T47D (cell line): ENCODE measurements at regions not wholly inside any gene's neighbourhood (a gene's known extent, or its start where the extent isn't known, plus 50 kb on each side); places are given as distances from the start of the nearest gene placed in this dataset.

ENCODE experiments used
- DNase-seq, 2 experiments: peaks; one replicate each; pipeline versions ENCODE4 v3.0.0 to v3.0.0-alpha.2; 2011 to 2012; ENCODE audit warnings: low read depth in 1 of 2, low spot score in 1 of 2
- JUND ChIP-seq: IDR thresholded peaks from 2 replicates; pipeline ENCODE4 v1.6.1; 2012; ENCODE audit warnings: low read depth
- in situ Hi-C: cut with HindIII; loops from 2 replicates; pipeline ENCODE4 v1.10.0; 2016; ENCODE audit warnings: low sequenced_read_pairs, low pct_unique_long_range_greater_than_20kb

DNA sequence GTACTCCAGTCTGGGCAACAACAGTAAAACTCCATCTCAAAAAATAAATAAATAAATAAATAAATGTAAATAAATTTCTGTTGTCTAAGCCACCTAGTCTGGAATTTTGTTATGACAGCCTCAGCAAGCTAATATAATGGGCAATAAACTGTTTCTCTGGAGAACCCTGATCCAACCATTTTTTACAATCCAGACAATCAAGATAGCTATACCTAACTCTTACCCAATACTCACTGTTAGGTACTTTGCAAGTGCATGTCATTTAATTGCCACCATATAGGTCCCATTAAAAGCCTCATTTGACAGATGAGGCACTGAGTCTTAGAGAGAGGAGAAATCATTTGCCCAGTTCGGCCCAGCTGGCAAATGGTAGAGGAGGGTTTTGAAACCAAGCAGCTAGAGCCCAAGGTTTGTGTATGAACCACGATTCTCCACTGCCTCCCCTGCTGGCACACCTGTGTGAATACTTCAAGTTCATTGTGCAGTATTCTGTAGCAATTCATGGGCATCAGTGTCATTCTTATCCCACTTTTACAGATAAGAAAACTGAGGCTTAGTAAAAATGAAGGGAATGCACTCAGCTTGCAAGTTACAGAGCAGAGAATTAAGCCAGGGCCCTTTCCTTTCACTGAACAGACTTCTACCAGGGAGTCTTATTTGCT is 107.0 kb upstream of the UBE2E1 start:
- DNase-seq = peak; percentile 29 to 33
- TF ChIP-seq JUND = no peak
- in situ Hi-C loops = no loop called here

DNA sequence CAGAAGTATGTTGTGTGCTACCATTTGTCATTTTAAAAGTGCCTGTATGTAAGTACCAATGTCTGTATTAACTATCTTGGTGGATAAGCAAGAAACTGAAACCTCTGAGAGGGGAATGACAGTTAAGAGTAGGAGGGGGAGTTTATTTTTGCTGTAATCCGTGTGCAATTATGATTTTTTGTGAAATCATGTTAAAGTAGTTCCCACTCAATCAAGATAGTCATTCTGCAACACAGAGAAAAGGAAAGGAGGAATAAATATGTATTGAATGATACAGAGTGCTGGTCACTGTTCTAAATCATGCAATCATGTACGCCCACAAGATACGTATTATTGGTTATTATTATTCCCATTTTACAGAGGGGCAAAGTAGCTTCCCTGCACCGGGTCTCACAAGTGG is 105.1 kb upstream of the UBE2E1 start:
- in situ Hi-C loops = no loop called here
- TF ChIP-seq JUND = no peak
- no peak for DNase-seq

DNA sequence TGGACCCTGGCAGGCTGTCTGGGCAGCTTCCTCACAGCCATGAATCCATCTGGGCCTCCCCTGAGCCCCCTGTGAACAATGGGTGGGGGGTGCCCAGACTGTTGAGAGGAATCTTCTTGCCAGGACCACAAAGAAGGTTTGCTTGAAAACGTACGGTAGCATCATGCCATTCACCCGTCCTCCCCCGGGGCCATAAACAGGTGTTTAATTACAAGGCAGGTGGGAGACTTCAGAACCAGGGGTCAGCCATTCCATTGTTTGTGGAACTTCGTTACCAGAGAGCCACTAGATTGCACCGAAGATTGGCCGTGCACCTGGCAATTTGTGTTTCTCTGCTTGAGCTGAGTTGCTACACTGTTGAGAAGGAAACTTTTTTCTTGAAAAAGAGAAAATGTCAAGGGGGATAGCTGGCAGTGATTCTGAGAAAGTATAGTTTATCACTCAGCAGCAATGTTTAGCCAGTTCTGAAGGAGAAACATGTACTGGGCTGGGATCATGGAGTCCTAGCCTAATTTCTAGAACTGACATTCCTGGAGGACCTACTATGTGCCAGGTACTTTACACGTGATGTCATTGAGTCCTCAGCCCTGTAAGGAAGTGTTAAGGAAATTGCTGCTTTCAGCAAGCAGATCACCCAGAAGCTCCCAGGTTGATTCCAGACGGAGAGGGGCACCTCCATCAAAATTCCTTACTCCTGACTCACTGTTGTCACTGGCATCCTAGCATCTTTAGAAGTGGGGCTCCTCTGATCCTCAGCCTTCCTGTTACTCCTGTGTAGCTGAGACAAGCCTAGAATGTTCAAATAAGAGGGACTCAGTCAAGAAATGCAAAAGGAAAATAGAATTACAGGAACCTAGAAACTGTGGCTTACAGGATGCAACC is 103.8 kb upstream of the UBE2E1 start:
- peak in 1 of 2 experiments; percentile 22 for DNase-seq
- in situ Hi-C loops = no loop called here
- TF ChIP-seq JUND = no peak

DNA sequence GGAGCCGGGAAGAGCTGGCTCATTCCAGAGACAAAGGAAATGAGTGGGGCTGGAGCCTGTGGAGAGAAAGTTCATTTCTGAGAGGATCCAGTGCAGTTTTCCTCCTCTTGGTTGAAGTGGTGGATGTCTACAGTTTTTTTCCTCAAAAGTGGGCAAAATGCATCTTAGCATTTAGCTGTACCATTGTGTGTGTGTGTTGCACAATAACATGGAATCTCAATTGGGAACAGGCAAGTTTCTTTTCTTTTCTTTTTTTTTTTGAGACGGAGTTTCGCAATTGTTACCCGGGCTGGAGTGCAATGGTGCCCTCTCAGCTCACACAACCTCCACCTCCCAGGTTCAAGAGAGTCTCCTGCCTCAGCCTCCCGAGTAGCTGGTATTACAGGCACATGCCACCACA is 101.5 kb upstream of the UBE2E1 start:
- no peak for TF ChIP-seq JUND
- in situ Hi-C loops = no loop called here
- DNase-seq = no peak

DNA sequence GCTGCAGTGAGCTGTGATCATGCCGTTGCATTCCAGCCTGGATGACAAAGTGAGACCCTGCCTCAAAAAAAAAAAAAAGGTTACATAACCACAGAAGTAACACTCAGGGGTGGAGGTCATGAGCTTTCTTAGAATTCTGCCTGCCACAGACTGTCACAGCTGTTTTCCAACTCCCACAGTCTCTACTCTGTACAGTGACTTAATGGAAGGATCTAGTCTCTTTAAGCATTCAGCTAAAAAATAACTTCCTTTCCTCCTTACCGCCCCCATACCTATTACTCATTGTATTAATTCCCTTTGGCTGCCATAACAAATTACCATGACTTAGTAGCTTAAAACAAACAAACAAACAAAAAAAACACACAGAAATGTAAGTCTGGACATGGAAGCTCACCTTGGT is 99.6 kb upstream of the UBE2E1 start:
- no peak for DNase-seq
- in situ Hi-C loops = no loop called here
- no peak for TF ChIP-seq JUND

DNA sequence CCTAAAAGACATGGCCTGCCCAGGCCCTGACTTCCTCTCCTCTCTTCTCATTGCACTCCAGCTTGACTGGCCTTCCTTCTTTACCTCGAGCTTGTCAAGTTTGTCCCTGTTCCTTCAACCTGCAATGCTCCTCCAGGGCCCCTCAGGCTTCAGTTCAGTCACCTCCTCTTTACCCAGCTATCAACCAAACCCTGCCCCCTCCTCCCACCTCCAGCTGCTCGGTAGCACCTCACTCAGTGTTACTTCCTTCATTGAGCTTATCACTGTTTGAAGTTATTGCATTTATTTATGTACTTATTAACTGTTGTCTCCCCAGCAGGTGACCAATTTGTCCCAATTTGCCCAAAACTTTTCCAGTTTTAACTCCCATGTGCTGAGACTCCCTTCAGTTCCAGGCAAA is 95.8 kb upstream of the UBE2E1 start:
- DNase-seq = no peak
- TF ChIP-seq JUND = no peak
- in situ Hi-C loops = no loop called here

GRCh38 chr3:23710555-23710954 is 95.2 kb upstream of the UBE2E1 start:
- DNase-seq = no peak
- in situ Hi-C loops = no loop called here
- TF ChIP-seq JUND = no peak

DNA sequence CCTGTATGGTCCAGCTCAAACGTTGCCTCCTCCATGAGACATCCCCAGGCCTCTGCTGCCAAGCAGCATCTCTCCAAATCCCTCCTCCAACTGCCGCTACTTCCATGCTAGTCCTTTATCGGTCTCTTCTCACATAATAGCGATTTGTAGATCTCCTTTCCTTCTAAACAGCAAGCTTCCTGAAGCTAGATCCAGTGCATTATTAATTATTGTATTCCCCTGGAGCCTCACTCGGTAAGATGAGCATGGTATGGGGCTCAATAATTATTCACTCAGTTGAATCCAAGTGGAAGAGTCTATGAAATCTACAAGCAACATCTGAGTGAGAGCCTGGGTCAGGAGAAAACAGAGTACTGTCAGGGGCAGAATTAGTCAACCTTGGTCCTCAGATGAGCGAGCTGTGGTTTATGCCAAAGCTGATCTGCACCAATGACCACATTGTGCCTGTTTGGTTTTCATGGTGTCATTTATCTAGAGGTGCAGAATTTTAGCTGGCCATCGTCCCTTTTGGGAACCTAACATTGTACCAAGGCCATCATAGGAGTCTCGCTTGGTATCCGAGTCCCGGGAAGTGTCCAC is 93.8 kb upstream of the UBE2E1 start:
- in situ Hi-C loops = no loop called here
- DNase-seq = no peak
- TF ChIP-seq JUND = no peak

GRCh38 chr3:23712656-23713559 is 92.8 kb upstream of the UBE2E1 start:
- in situ Hi-C loops = no loop called here
- peak in 1 of 2 experiments; percentile 67 for DNase-seq

DNA sequence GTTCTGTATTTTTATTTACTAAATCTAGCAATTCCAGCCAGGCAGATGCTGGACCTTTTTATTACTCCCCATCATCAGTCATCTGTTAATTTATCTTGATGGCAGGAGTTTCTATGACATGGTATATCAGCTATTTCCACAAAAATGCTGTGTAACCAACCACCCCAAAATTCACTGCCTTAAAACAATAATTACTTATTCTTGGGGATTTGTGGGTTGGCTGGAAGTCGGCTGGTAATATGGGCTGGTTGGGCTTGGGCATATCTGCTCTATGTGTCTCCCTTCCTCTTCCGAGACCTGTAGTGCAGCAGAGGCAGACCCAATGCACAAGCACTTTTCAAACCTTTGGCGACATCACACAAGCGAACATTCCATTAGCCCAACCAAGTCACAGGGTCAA is 92.1 kb upstream of the UBE2E1 start:
- in situ Hi-C loops = no loop called here
- no peak for DNase-seq

More at GRCh38 chr3:23712656-23713559, 92.8 kb upstream of the UBE2E1 start:
- no peak for TF ChIP-seq JUND

GRCh38 chr3:23720059-23720458 is 85.7 kb upstream of the UBE2E1 start:
- TF ChIP-seq JUND = no peak
- DNase-seq = no peak
- in situ Hi-C loops = no loop called here

More for the DNA sequence above, 92.1 kb upstream of the UBE2E1 start:
- no peak for TF ChIP-seq JUND

- no peak for TF ChIP-seq JUND
- DNase-seq = no peak
- in situ Hi-C loops = no loop called here
Observed at GRCh38 chr3:23720885-23721284, 84.9 kb upstream of the UBE2E1 start.
